Esophagus (tissue), 2 donors: ENCODE measurements at regions not wholly inside any gene's neighbourhood (a gene's known extent, or its start where the extent isn't known, plus 50 kb on each side); places are given as distances from the start of the nearest gene placed in this dataset.
"Not testable (repeated sequence)": the region's sequence is repeated elsewhere in the genome, so short reads cannot be mapped to it uniquely, and the experiment has no call there.

ENCODE experiments used
- H3K27ac ChIP-seq, 2 donors: one replicate each; pipeline ENCODE4 v1.5.1; 2013; ENCODE audit warnings: low read depth in 2 of 2, mild to moderate bottlenecking in 2 of 2, inconsistent platforms in 1 of 2, low read length in 1 of 2, moderate library complexity in 1 of 2
- H3K27me3 ChIP-seq, 2 donors: one replicate each; pipeline ENCODE4 v1.6.1; 2013; ENCODE audit warnings: low read length in 2 of 2, control low read depth in 1 of 2, mild to moderate bottlenecking in 1 of 2; ENCODE audit not compliant: insufficient read depth in 2 of 2, control insufficient read depth in 1 of 2
- H3K36me3 ChIP-seq, 2 donors: one replicate each; pipeline ENCODE4 v1.6.1; 2013; ENCODE audit warnings: low read length in 1 of 2; ENCODE audit not compliant: control insufficient read depth in 2 of 2, insufficient read depth in 2 of 2
- H3K4me1 ChIP-seq, 2 donors: one replicate each; pipeline ENCODE4 v1.6.1; 2013; ENCODE audit warnings: low read length in 1 of 2; ENCODE audit not compliant: control insufficient read depth in 2 of 2, insufficient read depth in 2 of 2
- H3K4me3 ChIP-seq, 2 donors: one replicate each; pipeline ENCODE4 v1.5.1; 2013; ENCODE audit warnings: low read length in 2 of 2, mild to moderate bottlenecking in 2 of 2, low read depth in 1 of 2, moderate library complexity in 1 of 2
- H3K9me3 ChIP-seq, 2 donors: one replicate each; pipeline ENCODE4 v1.6.1; 2013; ENCODE audit warnings: mild to moderate bottlenecking in 2 of 2, low read depth in 1 of 2, low read length in 1 of 2, moderate library complexity in 1 of 2; ENCODE audit not compliant: control insufficient read depth in 2 of 2, insufficient read depth in 1 of 2
- WGBS, 2 donors: extraction: QIAGEN DNeasy Blood & Tissue Kit; methylation state at CpG; one replicate each; pipeline ENCODE4 v1.1.7; 2013; 5-methylcytosine and 5-hydroxymethylcytosine counted together
- donor health status: healthy with polysubstance abuse.
- donor health status: Bipolar disorder and iron deficiency.

DNA sequence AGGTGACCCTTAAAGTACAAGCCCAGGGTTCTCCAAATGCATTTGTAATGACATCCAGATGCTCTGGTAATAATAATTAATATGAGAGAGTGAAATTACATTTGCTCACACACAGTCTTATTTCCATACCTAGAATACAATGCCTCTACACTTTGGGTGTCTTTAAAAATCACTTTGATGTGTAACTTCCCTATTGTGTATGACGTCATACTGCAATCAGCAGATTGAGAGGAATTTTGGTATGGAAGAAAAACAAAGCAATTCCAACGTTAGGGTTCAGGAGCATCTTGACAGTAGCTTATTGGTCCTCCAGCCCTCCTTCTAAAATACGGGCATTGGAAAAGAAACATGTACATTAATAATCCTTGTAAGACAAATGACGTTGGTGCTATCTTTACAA, 670.6 kb upstream of the ZNF385D start:
- WGBS, 2 donors: 63 to 64% methylated on average over 4 of the region's 4 CpGs
- Histone ChIP-seq H3K36me3 (no peaks in the 10 kb centered on the region), H3K9me3 (peaks cover 3 to 4% of the 10 kb centered on the region in 2 donors), H3K27ac (no peak overlapping the region), H3K4me3 (no peak overlapping the region), H3K27me3 (no peaks in the 10 kb centered on the region), H3K4me1 (no peaks in the 10 kb centered on the region)

DNA sequence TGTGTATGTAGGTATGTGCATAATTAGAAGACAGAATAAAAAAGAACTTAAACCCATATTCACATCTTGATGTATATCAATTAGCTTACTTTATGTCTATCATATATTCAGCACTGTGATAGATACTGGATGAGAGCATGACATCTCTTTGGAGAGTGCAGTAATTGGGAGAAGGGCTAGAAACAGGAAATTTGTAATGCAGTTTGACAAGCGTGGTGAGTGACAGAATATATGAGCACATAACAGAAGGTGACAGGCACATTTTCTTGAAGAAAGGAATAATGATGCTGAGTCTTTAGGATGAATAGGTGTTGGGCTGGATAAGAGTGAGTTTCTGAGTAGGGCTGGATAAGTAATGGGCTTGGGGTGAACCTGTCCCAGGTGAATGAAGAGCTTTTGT, 680.3 kb upstream of the ZNF385D start:
- no peaks in the 10 kb centered on the region for H3K4me1 ChIP-seq
- peaks cover 0 to 2% of the 10 kb centered on the region in 2 donors for H3K9me3 ChIP-seq
- no peak overlapping the region for H3K27ac ChIP-seq
- no peak overlapping the region for H3K4me3 ChIP-seq
- WGBS, 2 donors: 83 to 93% methylated on average over 1 of the region's 1 CpG
- H3K36me3 ChIP-seq: no peaks in the 10 kb centered on the region
- no peaks in the 10 kb centered on the region for H3K27me3 ChIP-seq

DNA sequence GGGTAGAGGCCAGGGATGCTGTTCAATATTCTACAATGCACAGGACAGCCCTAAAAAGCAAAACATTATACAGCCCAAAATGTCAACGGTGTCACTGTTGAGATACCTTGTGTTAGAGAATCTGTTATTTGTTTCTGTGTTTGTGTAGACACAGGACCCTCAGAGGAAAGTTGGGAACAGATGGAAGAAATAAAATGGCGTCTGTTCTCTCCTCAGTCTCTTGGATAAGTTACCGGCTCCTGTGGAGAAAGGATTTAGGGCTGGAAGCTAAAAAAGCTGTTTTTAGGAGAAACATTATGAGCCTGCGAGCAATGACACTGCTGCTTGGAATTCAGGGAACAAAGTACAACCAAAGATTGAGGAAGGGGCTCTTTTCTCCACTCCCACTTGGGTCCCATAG, 688.6 kb upstream of the ZNF385D start:
- H3K36me3 ChIP-seq: no peaks in the 10 kb centered on the region
- H3K27ac ChIP-seq: no peak overlapping the region
- no peaks in the 10 kb centered on the region for H3K4me1 ChIP-seq
- no peaks in the 10 kb centered on the region for H3K27me3 ChIP-seq
- WGBS, 2 donors: 82 to 84% methylated on average over 4 of the region's 4 CpGs
- H3K9me3 ChIP-seq: no peaks in the 10 kb centered on the region
- H3K4me3 ChIP-seq: no peak overlapping the region

DNA sequence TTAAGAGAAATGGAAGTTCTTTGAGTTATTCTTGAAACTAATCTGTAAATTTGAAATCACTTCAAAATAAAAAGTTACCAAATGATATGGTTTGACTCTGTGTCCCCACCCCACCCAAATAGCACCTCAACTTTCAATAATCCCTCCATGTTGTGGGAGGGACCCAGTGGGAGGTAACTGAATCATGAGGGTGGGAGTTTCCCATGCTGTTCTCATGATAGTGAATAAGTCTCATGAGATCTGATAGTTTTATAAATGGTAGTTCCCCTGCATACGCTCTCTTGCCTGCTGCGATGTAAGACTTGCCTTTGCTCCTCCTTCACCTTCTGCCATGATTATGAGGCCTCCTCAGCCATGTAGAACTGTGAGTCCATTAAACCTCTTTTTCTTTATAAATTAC, 690.7 kb upstream of the ZNF385D start:
- 94 to 96% methylated on average over 2 of the region's 2 CpGs for WGBS, 2 donors
- Histone ChIP-seq H3K27ac (no peak overlapping the region), H3K4me1 (no peaks in the 10 kb centered on the region), H3K27me3 (no peaks in the 10 kb centered on the region), H3K4me3 (no peak overlapping the region), H3K9me3 (no peaks in the 10 kb centered on the region), H3K36me3 (no peaks in the 10 kb centered on the region)

DNA sequence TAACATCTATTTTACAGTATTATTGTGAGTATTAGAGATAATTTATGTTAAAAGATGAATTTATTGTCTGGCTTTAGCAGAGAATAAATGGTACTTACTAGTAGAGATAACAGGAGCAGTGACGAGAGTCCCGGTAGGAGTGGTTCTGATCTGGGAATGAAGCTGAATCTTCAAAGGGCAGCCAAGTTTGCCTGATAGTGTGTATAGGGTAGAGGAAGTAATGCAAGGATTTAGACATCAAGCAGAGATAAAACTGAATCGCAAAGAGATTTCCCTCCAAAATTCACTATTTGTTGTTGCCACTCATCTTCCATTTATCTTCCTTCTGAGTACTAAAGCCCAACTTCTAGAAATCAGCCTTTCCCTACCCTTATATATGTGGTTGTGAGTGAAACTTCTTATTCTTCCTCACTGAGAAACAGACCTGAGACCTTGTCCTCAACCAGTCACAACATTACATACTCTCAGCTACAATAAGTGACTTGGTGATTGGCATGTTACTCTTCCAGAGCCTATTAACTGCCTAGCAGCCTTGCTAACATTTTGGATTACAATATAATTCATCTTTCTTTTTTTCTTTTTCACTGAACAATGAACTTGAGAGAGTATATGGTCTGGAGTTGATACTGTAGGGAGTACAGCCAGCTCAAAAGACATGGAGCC, 692.7 kb upstream of the ZNF385D start:
- Histone ChIP-seq H3K4me3 (no peak overlapping the region), H3K4me1 (no peaks in the 10 kb centered on the region), H3K27me3 (no peaks in the 10 kb centered on the region), H3K36me3 (no peaks in the 10 kb centered on the region), H3K9me3 (no peaks in the 10 kb centered on the region), H3K27ac (no peak overlapping the region)
- WGBS, 2 donors: 86 to 95% methylated on average over 3 of the region's 3 CpGs

DNA sequence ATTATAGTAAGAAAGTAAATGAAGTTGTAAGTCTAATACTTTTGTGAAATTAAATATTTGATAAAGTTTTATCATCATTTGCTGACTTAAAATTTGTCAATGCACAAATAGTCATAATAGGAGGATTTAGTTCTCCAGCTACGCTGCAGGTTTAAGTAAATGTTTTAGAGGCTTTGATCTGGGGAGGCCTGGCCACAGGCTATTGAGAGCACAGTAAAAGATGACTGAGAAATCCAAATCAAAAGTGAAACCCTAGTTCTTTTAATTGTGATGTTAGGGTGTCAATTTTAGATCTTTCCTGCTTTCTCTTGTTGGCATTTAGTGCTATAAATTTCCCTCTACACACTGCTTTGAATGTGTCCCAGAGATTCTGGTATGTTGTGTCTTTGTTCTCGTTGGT, 694.3 kb upstream of the ZNF385D start:
- not testable (repeated sequence) for H3K27me3 ChIP-seq, H3K27ac ChIP-seq, H3K9me3 ChIP-seq, H3K4me3 ChIP-seq, H3K36me3 ChIP-seq, H3K4me1 ChIP-seq
- 65 to 72% methylated on average over 1 of the region's 2 CpGs for WGBS, 2 donors

DNA sequence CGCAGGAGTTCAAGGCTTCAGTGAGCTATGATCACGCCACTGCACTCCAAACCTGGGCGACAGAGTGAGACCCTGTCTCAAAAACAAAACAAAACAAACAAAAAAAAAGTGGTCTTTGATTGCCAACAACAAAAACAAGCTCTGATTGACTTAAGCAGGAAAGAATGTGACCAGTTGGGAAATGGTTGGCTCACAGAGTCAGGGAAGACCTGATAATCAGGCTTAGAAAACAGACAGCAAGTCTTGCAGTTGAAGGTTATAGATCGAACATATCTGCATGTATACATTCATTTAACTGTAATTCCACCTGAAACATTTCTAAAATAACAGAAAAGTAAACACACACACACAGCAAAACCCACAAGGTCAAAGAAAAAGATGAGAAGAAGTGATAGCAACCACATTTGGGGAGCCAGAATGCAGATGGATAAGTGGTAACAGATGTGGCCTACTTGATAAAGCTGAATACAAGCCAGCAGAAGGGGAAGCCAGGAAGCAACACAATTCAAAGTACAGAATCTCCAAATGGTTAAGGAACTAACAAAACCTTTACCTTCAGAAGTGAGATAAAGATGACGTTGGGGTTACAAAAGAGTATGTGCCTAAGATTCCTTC, 699.9 kb upstream of the ZNF385D start:
- H3K27ac ChIP-seq: no peak overlapping the region
- WGBS, 2 donors: 68 to 71% methylated on average over 5 of the region's 5 CpGs

DNA sequence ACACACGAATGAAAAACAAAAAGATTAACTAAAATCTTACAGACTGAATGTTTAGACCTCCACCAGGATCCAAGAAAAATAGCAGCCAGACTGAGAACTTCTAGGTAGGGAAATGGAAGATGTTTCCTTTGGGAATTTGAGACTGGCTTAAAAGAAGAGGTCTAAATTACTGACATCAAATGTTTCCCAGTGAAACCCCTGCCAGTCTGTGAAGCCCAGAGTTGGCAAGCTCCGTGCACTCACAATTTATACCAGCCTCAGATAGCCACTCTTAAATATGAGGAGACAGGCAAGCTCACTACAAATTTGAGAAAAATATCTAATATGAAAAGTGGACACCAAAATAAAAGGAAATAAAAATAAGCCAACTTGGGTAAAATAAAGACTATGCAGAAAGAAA, 700.5 kb upstream of the ZNF385D start:
- Histone ChIP-seq H3K4me3 (no peak overlapping the region), H3K27ac (no peak overlapping the region), H3K9me3 (no peaks in the 10 kb centered on the region), H3K36me3 (no peaks in the 10 kb centered on the region), H3K4me1 (no peaks in the 10 kb centered on the region), H3K27me3 (no peaks in the 10 kb centered on the region)
- WGBS, 2 donors: 55 to 60% methylated on average over 2 of the region's 2 CpGs

More for the DNA sequence above, 699.9 kb upstream of the ZNF385D start:
- Histone ChIP-seq H3K4me1 (no peaks in the 10 kb centered on the region), H3K4me3 (no peak overlapping the region), H3K27me3 (no peaks in the 10 kb centered on the region), H3K36me3 (no peaks in the 10 kb centered on the region), H3K9me3 (no peaks in the 10 kb centered on the region)

DNA sequence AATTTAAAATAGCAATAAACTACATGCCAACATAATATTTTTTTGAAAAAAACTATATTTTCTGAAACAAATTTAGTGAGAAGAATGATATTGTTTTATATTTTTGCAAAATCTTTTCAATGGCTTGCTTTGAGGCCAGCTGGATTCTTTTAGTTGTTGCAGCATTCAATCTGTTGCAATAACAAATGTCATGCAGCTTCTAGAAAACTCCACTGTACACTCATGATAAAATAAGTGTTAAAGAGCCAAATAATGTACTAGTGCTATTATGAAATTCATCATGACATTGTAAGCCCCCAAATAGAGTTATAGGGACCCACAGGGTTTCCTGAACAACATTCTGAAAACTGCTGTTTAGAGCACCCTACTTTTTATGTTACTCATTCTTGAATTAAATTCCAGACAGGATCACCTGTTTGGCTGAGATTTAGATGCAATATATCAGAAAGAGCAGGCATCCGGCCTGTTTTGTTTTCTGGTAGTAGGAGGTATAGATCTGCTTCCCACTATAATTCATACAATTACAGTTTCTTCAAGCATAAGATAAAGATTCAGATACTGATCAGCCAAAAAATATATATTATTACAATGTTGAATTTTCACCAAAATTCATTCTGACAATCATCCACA, 703.0 kb upstream of the ZNF385D start:
- 77 to 85% methylated on average over 1 of the region's 1 CpG for WGBS, 2 donors

DNA sequence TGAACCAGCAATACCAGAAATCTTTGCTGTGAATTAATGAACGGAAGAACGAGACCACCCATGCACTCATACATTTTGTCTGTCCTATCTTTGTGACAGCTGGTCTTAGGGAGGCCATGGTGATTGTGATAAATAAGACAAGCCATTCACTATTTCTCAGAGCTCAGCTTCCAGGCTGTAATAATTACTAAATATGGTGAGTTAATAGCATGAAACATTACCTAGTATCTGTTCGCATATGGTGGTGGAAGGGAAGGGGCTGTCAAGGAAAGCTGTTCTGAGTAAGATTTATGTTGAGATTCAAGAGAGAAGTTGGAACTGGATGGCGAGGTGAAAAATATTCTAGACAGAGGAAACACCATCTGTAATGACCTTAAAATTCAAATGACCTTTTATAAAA, 719.0 kb upstream of the ZNF385D start:
- Histone ChIP-seq H3K36me3 (no peaks in the 10 kb centered on the region), H3K4me1 (no peaks in the 10 kb centered on the region), H3K9me3 (no peaks in the 10 kb centered on the region), H3K27me3 (no peaks in the 10 kb centered on the region), H3K27ac (no peak overlapping the region), H3K4me3 (no peak overlapping the region)
- 79 to 84% methylated on average over 4 of the region's 4 CpGs for WGBS, 2 donors

More for the DNA sequence above, 703.0 kb upstream of the ZNF385D start:
- no peaks in the 10 kb centered on the region for H3K4me1 ChIP-seq
- no peaks in the 10 kb centered on the region for H3K27me3 ChIP-seq
- H3K36me3 ChIP-seq: no peaks in the 10 kb centered on the region
- H3K27ac ChIP-seq: no peak overlapping the region
- H3K4me3 ChIP-seq: no peak overlapping the region
- no peaks in the 10 kb centered on the region for H3K9me3 ChIP-seq
